ENCODE measurements at regions not wholly inside any gene's neighbourhood (a gene's known extent, or its start where the extent isn't known, plus 50 kb on each side); places are given as distances from the start of the nearest gene placed in this dataset.
A peak's percentile ranks its signal among the peaks of the same experiment; 100 is the strongest.

DNA sequence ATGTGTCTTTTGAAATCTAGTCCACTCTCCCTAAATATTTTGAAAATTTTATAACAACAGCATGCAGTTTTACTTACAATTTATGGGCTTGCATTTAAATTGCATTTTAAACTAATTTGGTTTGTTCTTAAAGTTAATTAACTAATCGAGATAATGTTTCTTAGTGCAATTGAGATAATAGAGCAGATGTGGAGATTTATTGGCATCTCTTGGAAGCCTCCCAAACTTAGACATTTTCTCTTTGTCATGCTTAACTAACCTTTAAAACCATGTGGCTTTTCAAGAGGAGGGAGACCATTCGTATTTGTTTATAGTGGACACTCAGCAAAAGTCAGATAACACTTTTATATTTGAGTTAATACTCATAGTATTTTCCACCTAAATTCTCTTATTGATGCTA lies 887.0 kb upstream of the CELF2 start:
- peaks cover 1% of the 10 kb centered on the region for H3K27me3 Mint-ChIP-seq
- TF ChIP-seq, protein P1, sequence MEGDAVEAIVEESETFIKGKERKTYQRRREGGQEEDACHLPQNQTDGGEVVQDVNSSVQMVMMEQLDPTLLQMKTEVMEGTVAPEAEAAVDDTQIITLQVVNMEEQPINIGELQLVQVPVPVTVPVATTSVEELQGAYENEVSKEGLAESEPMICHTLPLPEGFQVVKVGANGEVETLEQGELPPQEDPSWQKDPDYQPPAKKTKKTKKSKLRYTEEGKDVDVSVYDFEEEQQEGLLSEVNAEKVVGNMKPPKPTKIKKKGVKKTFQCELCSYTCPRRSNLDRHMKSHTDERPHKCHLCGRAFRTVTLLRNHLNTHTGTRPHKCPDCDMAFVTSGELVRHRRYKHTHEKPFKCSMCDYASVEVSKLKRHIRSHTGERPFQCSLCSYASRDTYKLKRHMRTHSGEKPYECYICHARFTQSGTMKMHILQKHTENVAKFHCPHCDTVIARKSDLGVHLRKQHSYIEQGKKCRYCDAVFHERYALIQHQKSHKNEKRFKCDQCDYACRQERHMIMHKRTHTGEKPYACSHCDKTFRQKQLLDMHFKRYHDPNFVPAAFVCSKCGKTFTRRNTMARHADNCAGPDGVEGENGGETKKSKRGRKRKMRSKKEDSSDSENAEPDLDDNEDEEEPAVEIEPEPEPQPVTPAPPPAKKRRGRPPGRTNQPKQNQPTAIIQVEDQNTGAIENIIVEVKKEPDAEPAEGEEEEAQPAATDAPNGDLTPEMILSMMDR (IDR thresholded peaks at IDR 0.05) = no peak
- CTCF ChIA-PET = no interaction called here
- no peaks in the 10 kb centered on the region for H3K4me1 Mint-ChIP-seq (ENCODE audit: low read depth)
- H3K27ac Mint-ChIP-seq = no peak overlapping the region
- ATAC-seq = no peak
- POLR2A ChIA-PET = no interaction called here
- H3K36me3 Mint-ChIP-seq (ENCODE audit: low read depth) = no peaks in the 10 kb centered on the region
- no peak for DNase-seq
- no peak overlapping the region for H3K4me3 Mint-ChIP-seq
- H3K9me3 Mint-ChIP-seq = no peaks in the 10 kb centered on the region
- intact Hi-C loops (cut with micrococcal nuclease) = no loop called here

- TF ChIP-seq, protein P1 (IDR thresholded peaks at IDR 0.05) = no peak
- CTCF ChIA-PET = no interaction called here
- H3K4me1 Mint-ChIP-seq (ENCODE audit: low read depth) = no peaks in the 10 kb centered on the region
- DNase-seq = no peak
- no peaks in the 10 kb centered on the region for H3K36me3 Mint-ChIP-seq (ENCODE audit: low read depth)
- no peak for ATAC-seq
- no peaks in the 10 kb centered on the region for H3K9me3 Mint-ChIP-seq
- H3K4me3 Mint-ChIP-seq = no peak overlapping the region
- peaks cover 1% of the 10 kb centered on the region for H3K27me3 Mint-ChIP-seq
- POLR2A ChIA-PET = no interaction called here
- no peak overlapping the region for H3K27ac Mint-ChIP-seq
- intact Hi-C loops (cut with micrococcal nuclease) = no loop called here
These were observed 885.7 kb upstream of the CELF2 start for GRCh38 chr10:10132009-10132408.

- intact Hi-C loops (cut with micrococcal nuclease) = no loop called here
- DNase-seq (no peak), ATAC-seq (no peak)
- no peak overlapping the region for H3K27ac Mint-ChIP-seq
- no peaks in the 10 kb centered on the region for H3K9me3 Mint-ChIP-seq
- no peaks in the 10 kb centered on the region for H3K4me1 Mint-ChIP-seq (ENCODE audit: low read depth)
- no peaks in the 10 kb centered on the region for H3K36me3 Mint-ChIP-seq (ENCODE audit: low read depth)
- H3K4me3 Mint-ChIP-seq = no peak overlapping the region
- ChIA-PET CTCF (no interaction called here), POLR2A (no interaction called here)
- TF ChIP-seq, protein P1 (IDR thresholded peaks at IDR 0.05) = no peak
- H3K27me3 Mint-ChIP-seq = peaks cover 1% of the 10 kb centered on the region
These were observed 884.4 kb upstream of the CELF2 start for GRCh38 chr10:10133281-10133680.

GRCh38 chr10:10138685-10139084 lies 879.0 kb upstream of the CELF2 start:
- ChIA-PET CTCF (no interaction called here), POLR2A (no interaction called here)
- no peaks in the 10 kb centered on the region for H3K27me3 Mint-ChIP-seq
- peaks cover 4% of the 10 kb centered on the region for H3K4me1 Mint-ChIP-seq (ENCODE audit: low read depth)
- H3K27ac Mint-ChIP-seq = no peak overlapping the region
- peak overlapping the region; percentile 41 for H3K4me3 Mint-ChIP-seq
- no peaks in the 10 kb centered on the region for H3K9me3 Mint-ChIP-seq
- DNase-seq (no peak), ATAC-seq (no peak)
- TF ChIP-seq, protein P1 (IDR thresholded peaks at IDR 0.05) = no peak
- no peaks in the 10 kb centered on the region for H3K36me3 Mint-ChIP-seq (ENCODE audit: low read depth)
- intact Hi-C loops (cut with micrococcal nuclease) = no loop called here

DNA sequence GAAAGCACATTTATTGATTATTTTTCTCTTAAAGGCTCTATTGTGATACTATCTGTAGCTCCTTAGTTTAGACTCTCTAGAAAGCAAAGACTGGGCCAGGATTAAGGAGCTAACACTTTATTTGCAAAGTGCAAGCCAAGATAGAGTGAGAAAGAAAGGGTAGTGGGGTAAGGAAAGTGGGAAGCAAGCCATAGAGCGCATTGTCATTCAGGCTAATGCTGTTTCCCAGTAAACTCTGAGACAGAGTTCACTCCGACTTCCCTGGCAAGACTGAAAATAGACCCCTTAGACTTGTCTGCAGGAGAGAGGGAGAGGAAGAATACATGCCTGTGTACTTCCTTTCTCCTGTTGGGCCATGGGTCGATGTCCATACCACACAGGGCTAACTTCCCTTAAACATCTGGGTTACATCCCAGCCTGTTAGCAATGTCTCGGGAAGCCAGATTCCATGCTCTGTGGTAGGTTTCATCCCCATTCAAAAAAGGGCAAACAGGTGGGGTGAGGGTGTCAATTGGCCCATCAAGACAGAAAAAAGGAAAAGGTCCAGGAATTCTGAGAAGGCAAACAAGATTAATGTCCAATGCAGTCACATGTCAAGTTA lies 875.8 kb upstream of the CELF2 start:
- ATAC-seq (no peak), DNase-seq (no peak)
- Mint-ChIP-seq H3K9me3 (no peaks in the 10 kb centered on the region), H3K27me3 (no peaks in the 10 kb centered on the region), H3K4me1 (ENCODE audit: low read depth) (peaks cover 4% of the 10 kb centered on the region), H3K36me3 (ENCODE audit: low read depth) (no peaks in the 10 kb centered on the region), H3K4me3 (no peak overlapping the region), H3K27ac (no peak overlapping the region)
- TF ChIP-seq, protein P1 (IDR thresholded peaks at IDR 0.05) = no peak
- ChIA-PET POLR2A (no interaction called here), CTCF (no interaction called here)
- intact Hi-C loops (cut with micrococcal nuclease) = no loop called here

Data from activated CD8-positive, alpha-beta T cell treated with anti-CD3 and anti-CD28 coated beads for 36 hours (primary cell).